GM23338 (cell line): ENCODE measurements at regions not wholly inside any gene's neighbourhood (a gene's known extent, or its start where the extent isn't known, plus 50 kb on each side); places are given as distances from the start of the nearest gene placed in this dataset.

Experiments used
- ATAC-seq: fragments of 200-7000 bp; cut with Tn5 transposase; 3 replicates; pipeline ENCODE4 v1.9.1; 2020
- DNase-seq: peaks from one replicate; pipeline ENCODE4 v3.0.0-alpha.2; 2015; ENCODE audit warnings: low spot score
- H2AFZ ChIP-seq: fragments of 200-600 bp; sonication (generic); 2 replicates; pipeline ENCODE4 v1.8.0; 2016; ENCODE audit warnings: antibody characterized with exemption, mild to moderate bottlenecking, moderate library complexity
- H3F3A ChIP-seq: fragments of 200-600 bp; sonication (generic); replicated peaks from 2 replicates; pipeline ENCODE4 v1.8.0; 2017; ENCODE audit warnings: antibody characterized with exemption, mixed run types, low read depth
- H3K27ac ChIP-seq: fragments of 200-600 bp; sonication (generic); 2 replicates; pipeline ENCODE4 v1.6.1; 2016; ENCODE audit warnings: low read depth
- H3K27me3 ChIP-seq: fragments of 200-600 bp; sonication (generic); 2 replicates; pipeline ENCODE4 v1.8.0; 2016; ENCODE audit warnings: mild to moderate bottlenecking, mixed run types, moderate library complexity; ENCODE audit not compliant: insufficient read depth
- H3K36me3 ChIP-seq: fragments of 200-600 bp; sonication (generic); 2 replicates; pipeline ENCODE4 v1.8.0; 2016; ENCODE audit warnings: mild to moderate bottlenecking; ENCODE audit not compliant: insufficient read depth
- H3K4me1 ChIP-seq: fragments of 200-600 bp; sonication (generic); 2 replicates; pipeline ENCODE4 v1.8.0; 2016; ENCODE audit warnings: mild to moderate bottlenecking, moderate library complexity; ENCODE audit not compliant: insufficient read depth
- H3K4me2 ChIP-seq: fragments of 200-600 bp; sonication (generic); 2 replicates; pipeline ENCODE4 v1.7.1; 2017; ENCODE audit warnings: mixed run types
- H3K4me3 ChIP-seq: fragments of 200-600 bp; sonication (generic); 2 replicates; pipeline ENCODE4 v1.6.1; 2016; ENCODE audit warnings: mixed run types
- H3K79me2 ChIP-seq: fragments of 200-600 bp; sonication (generic); replicated peaks from 2 replicates; pipeline ENCODE4 v1.8.0; 2017; ENCODE audit warnings: mild to moderate bottlenecking; ENCODE audit not compliant: insufficient read depth
- H3K9me2 ChIP-seq: fragments of 200-600 bp; sonication (generic); 2 replicates; pipeline ENCODE4 v1.8.0; 2017; ENCODE audit not compliant: insufficient read depth
- H4K20me1 ChIP-seq: fragments of 200-600 bp; sonication (generic); replicated peaks from 2 replicates; pipeline ENCODE4 v1.8.0; 2017; ENCODE audit warnings: mild to moderate bottlenecking; ENCODE audit not compliant: insufficient read depth
- H3K27ac Mint-ChIP-seq: 2 replicates; pipeline ENCODE4 v1.8.0; 2020; ENCODE audit warnings: inconsistent platforms, mild to moderate bottlenecking, moderate library complexity, mixed read lengths
- H3K27me3 Mint-ChIP-seq: 3 replicates; pipeline ENCODE4 v1.8.0; 2022; ENCODE audit warnings: low read depth, mild to moderate bottlenecking, moderate library complexity, mixed read lengths, inconsistent platforms; ENCODE audit not compliant: insufficient read depth, poor library complexity
- H3K36me3 Mint-ChIP-seq: 3 replicates; pipeline ENCODE4 v1.8.0; 2021; ENCODE audit warnings: low read depth, mild to moderate bottlenecking, inconsistent platforms, moderate library complexity, mixed read lengths
- H3K4me1 Mint-ChIP-seq: 3 replicates; pipeline ENCODE4 v1.8.0; 2020; ENCODE audit warnings: mild to moderate bottlenecking, inconsistent platforms, mixed read lengths
- H3K4me3 Mint-ChIP-seq: 3 replicates; pipeline ENCODE4 v1.8.0; 2021; ENCODE audit warnings: moderate library complexity, mild to moderate bottlenecking, inconsistent platforms, mixed read lengths
- H3K9me3 Mint-ChIP-seq: 3 replicates; pipeline ENCODE4 v1.8.0; 2020; ENCODE audit warnings: moderate library complexity, mild to moderate bottlenecking, inconsistent platforms, mixed read lengths
- CREB1 ChIP-seq: fragments of 250-450 bp; sonication (Bioruptor Pico); IDR thresholded peaks from 2 replicates; pipeline ENCODE4 v1.5.0; 2020; ENCODE audit warnings: low read depth, mild to moderate bottlenecking, moderate library complexity
- CTCF ChIP-seq, 2 experiments: fragments of 200-600 bp in 1 of 2; sonication (generic) in 1 of 2; conservative IDR thresholded peaks; 2 replicates each; pipeline versions ENCODE4 v1.5.1 to v1.6.1; 2016 to 2017; ENCODE audit warnings: antibody characterized with exemption in 2 of 2, low read depth in 2 of 2, mild to moderate bottlenecking in 2 of 2, moderate library complexity in 1 of 2
- ETS1 ChIP-seq: IDR thresholded peaks from 2 replicates; pipeline ENCODE4 v1.6.1; 2016; ENCODE audit warnings: antibody characterized with exemption
- EZH2 ChIP-seq: fragments of 200-600 bp; sonication (generic); IDR thresholded peaks from one replicate; pipeline ENCODE4 v1.8.0; 2017; ENCODE audit warnings: antibody characterized with exemption, mild to moderate bottlenecking, low read depth; ENCODE audit not compliant: unreplicated experiment
- EZH2phosphoT487 ChIP-seq: fragments of 200-600 bp; sonication (generic); IDR thresholded peaks from one replicate; pipeline ENCODE4 v1.8.1; 2018; ENCODE audit warnings: antibody characterized with exemption; ENCODE audit not compliant: unreplicated experiment
- JUNB ChIP-seq: IDR thresholded peaks from one replicate; pipeline ENCODE4 v1.6.1; 2016; ENCODE audit warnings: antibody characterized with exemption; ENCODE audit not compliant: unreplicated experiment
- NANOG ChIP-seq: IDR thresholded peaks from 2 replicates; pipeline ENCODE4 v1.6.1; 2016; ENCODE audit warnings: antibody characterized with exemption, borderline replicate concordance
- POLR2AphosphoS5 ChIP-seq: IDR thresholded peaks from 2 replicates; pipeline ENCODE4 v1.6.1; 2016; ENCODE audit warnings: antibody characterized with exemption, low read depth
- REST ChIP-seq: IDR thresholded peaks from one replicate; pipeline ENCODE4 v1.6.1; 2018; ENCODE audit warnings: antibody characterized with exemption; ENCODE audit not compliant: unreplicated experiment
- STAT1 ChIP-seq: IDR thresholded peaks from one replicate; pipeline ENCODE4 v1.6.1; 2016; ENCODE audit warnings: antibody characterized with exemption; ENCODE audit not compliant: unreplicated experiment
- ZNF114 ChIP-seq: fragments of 250-450 bp; sonication (Bioruptor Pico); IDR thresholded peaks from 2 replicates; pipeline ENCODE4 v1.5.0; 2020; ENCODE audit warnings: mild to moderate bottlenecking, moderate library complexity

GRCh38 chr11:134889832-134890231, 477.8 kb upstream of the B3GAT1 start:
- Mint-ChIP-seq H3K27me3 (peaks cover 8% of the 10 kb centered on the region), H3K4me1 (no peaks in the 10 kb centered on the region), H3K36me3 (peaks cover 11% of the 10 kb centered on the region), H3K9me3 (peaks cover 21% of the 10 kb centered on the region), H3K4me3 (no peak overlapping the region), H3K27ac (no peak overlapping the region)
- TF ChIP-seq CTCF (conservative IDR thresholded peaks at IDR 0.05; ENCODE audit: low read depth in 2 of 2): no peak
- no peak for TF ChIP-seq NANOG
- TF ChIP-seq EZH2phosphoT487: no peak
- TF ChIP-seq CREB1 (CRISPR knock-in tag): no peak
- Histone ChIP-seq H3K4me3 (no peak overlapping the region), H3K27ac (no peak overlapping the region), H3K4me2 (no peak overlapping the region), H3K36me3 (no peaks in the 10 kb centered on the region), H3K79me2 (no peaks in the 10 kb centered on the region), H3K27me3 (no peaks in the 10 kb centered on the region), H4K20me1 (no peaks in the 10 kb centered on the region), H3K9me2 (no peaks in the 10 kb centered on the region), H3F3A (no peaks in the 10 kb centered on the region), H3K4me1 (no peaks in the 10 kb centered on the region), H2AFZ (no peak overlapping the region)
- ATAC-seq (no peak), DNase-seq (no peak)

GRCh38 chr11:134888821-134889220, 476.8 kb upstream of the B3GAT1 start:
- H3K4me1 ChIP-seq: no peaks in the 10 kb centered on the region
- H2AFZ ChIP-seq: no peak overlapping the region
- H3K4me2 ChIP-seq: no peak overlapping the region
- no peaks in the 10 kb centered on the region for H3K79me2 ChIP-seq
- Mint-ChIP-seq H3K4me1 (no peaks in the 10 kb centered on the region), H3K27me3 (peaks cover 8% of the 10 kb centered on the region), H3K9me3 (peaks cover 21% of the 10 kb centered on the region), H3K36me3 (peaks cover 11% of the 10 kb centered on the region), H3K27ac (no peak overlapping the region), H3K4me3 (no peak overlapping the region)
- no peaks in the 10 kb centered on the region for H3K9me2 ChIP-seq
- no peak overlapping the region for H3K4me3 ChIP-seq
- DNase-seq (no peak), ATAC-seq (no peak)
- H3F3A ChIP-seq: no peaks in the 10 kb centered on the region
- no peaks in the 10 kb centered on the region for H3K36me3 ChIP-seq
- TF ChIP-seq STAT1 (no peak), EZH2 (no peak), JUNB (no peak), CREB1 (CRISPR knock-in tag) (no peak)
- no peak overlapping the region for H3K27ac ChIP-seq
- H3K27me3 ChIP-seq: no peaks in the 10 kb centered on the region
- no peaks in the 10 kb centered on the region for H4K20me1 ChIP-seq

- TF ChIP-seq JUNB (no peak), REST (no peak), ETS1 (no peak), POLR2AphosphoS5 (no peak), ZNF114 (no peak), STAT1 (no peak)
- Histone ChIP-seq H3K9me2 (no peaks in the 10 kb centered on the region), H2AFZ (no peak overlapping the region), H3F3A (no peaks in the 10 kb centered on the region), H3K4me1 (peaks cover 6% of the 10 kb centered on the region), H3K27ac (no peak overlapping the region), H3K4me3 (no peak overlapping the region), H3K27me3 (no peaks in the 10 kb centered on the region), H3K4me2 (no peak overlapping the region), H3K79me2 (no peaks in the 10 kb centered on the region), H4K20me1 (no peaks in the 10 kb centered on the region), H3K36me3 (no peaks in the 10 kb centered on the region)
- H3K4me3 Mint-ChIP-seq: no peak overlapping the region
- H3K4me1 Mint-ChIP-seq: peaks cover 1% of the 10 kb centered on the region; the same call in 1 of the 3 replicates
- peaks cover 18% of the 10 kb centered on the region for H3K9me3 Mint-ChIP-seq
- peaks cover 10% of the 10 kb centered on the region for H3K36me3 Mint-ChIP-seq
- DNase-seq (no peak), ATAC-seq (no peak)
- H3K27me3 Mint-ChIP-seq: peaks cover 7% of the 10 kb centered on the region
- no peak overlapping the region for H3K27ac Mint-ChIP-seq
Observed at GRCh38 chr11:134887896-134888295, 475.9 kb upstream of the B3GAT1 start.
